GM12892 (cell line): ENCODE measurements at regions not wholly inside any gene's neighbourhood (a gene's known extent, or its start where the extent isn't known, plus 50 kb on each side); places are given as distances from the start of the nearest gene placed in this dataset.

Experiments used
- DNase-seq: peaks from one replicate; pipeline ENCODE4 v3.0.0; 2011; ENCODE audit not compliant: insufficient read length
- FAIRE-seq: peaks from 2 replicates; lab custom pipeline; 2011; peaks lifted over from hg19 to GRCh38; lab: Jason Lieb, UNC
- POLR2A ChIP-seq: IDR thresholded peaks from 2 replicates; pipeline ENCODE4 v1.6.1; 2011; ENCODE audit warnings: low read depth, low read length, control low read depth
- POLR2AphosphoS5 ChIP-seq: IDR thresholded peaks from 2 replicates; pipeline ENCODE4 v1.6.1; 2011; ENCODE audit warnings: low read depth, low read length, control low read depth
- TAF1 ChIP-seq: IDR thresholded peaks from 2 replicates; pipeline ENCODE4 v1.6.1; 2011; ENCODE audit warnings: low read depth, mild to moderate bottlenecking, control low read depth, low read length, borderline replicate concordance

DNA sequence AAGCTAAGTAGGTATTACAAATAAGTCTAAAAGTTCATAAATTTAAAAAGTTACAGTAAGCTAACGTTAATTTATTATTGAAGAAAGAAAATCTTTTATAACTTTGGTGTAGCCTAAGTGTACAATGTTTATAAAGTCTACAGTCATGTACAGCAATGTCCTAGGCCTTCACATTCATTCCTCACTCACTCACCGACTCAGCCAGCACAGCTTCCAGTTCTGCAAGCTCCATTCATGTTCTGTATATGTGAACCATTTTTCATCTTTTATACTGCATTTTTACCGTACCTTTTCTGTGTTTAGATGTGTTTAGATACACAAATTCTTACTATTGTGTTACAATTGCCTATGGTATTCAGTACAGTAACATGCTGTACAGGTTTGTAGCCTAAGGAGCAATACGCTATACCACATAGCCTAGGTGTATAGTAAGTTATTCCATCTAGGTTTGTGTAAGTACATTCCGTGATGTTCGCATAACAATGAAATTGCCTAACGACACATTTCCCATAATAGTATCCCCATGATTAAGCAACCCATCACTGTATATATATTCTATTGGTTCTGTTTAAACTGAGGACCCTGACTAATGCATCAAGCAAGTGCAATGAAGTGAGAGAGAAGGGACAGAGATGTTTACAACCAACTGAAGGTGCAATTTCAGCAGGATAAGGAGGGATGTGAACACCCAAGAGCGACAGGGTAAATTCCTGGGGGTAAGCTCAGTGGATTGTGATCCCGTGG is 88.9 kb upstream of the TRIO start:
- FAIRE-seq (no peak), DNase-seq (no peak)
- TF ChIP-seq TAF1 (no peak), POLR2A (no peak), POLR2AphosphoS5 (no peak)

DNA sequence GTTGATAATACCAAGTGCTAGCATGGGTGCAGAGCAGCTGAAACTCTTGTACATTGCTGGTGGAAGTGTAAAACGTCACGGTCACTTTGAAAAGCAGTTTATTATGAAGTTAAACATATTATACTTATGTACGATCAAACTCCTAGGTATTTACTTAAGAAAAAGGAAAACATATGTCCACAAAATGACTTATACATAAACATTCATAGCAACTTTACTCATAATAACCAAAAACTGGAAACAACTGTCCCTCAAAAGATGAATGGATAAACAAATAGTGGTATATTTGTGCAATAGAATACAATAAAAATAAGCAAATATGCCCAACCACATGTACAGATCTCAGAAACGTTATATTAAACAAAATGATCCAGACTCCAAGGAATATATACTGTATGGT is 92.3 kb upstream of the TRIO start:
- FAIRE-seq (no peak), DNase-seq (no peak)
- no peak for TF ChIP-seq POLR2A
- TF ChIP-seq TAF1 = no peak
- no peak for TF ChIP-seq POLR2AphosphoS5

DNA sequence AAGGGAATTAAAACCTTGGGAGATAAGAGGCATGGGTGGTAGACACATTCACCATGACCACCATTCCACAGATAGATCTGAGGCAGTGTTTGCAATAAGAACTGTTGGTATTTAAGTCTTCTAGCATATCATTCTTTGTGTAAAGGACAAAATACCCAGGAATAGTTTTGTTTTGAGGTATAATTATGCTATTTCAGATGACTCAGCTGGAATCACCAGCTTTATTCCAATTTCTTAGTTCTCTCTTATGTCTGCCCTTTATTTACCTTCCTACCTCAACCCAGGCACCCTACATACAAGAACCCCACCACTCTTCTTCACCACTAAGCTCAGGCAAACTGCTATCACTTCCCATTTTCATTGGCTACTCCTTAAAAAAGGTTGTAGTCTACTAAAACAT is 94.7 kb upstream of the TRIO start:
- DNase-seq = no peak
- TF ChIP-seq POLR2A (no peak), TAF1 (no peak), POLR2AphosphoS5 (no peak)
- no peak for FAIRE-seq

DNA sequence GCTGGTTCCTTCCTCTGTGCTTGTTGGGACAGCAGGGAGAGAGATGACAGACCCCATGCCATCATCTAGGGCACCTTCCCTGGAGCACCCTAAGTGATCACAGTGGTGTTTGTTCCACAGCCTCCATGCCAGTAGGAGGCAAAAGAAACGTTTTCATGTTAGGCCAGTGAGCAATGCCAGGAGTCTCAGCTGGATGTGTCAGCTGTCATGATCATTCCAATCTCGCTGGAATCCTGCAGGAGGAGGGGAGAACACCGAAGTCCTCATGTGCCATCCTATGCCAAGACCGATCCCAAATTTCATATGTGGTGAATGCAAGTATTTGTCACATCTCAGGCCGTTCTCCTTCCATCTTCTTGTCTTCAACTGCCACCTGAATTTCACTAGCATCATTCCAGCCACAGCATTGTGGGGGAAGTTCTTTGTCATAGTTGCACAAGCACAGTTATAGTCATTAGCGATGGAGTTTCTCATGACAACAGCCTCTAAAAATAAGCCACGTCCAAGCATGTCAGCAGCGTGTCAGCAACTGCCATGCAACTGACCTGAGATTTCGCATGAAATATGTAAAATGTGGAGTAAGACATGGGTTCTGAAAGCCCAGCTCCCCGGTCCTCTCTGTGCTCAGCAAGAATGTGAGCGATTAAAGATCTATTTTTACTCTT is 97.2 kb upstream of the DNAH5 start:
- DNase-seq = no peak
- no peak for FAIRE-seq
- TF ChIP-seq POLR2AphosphoS5 = no peak

DNA sequence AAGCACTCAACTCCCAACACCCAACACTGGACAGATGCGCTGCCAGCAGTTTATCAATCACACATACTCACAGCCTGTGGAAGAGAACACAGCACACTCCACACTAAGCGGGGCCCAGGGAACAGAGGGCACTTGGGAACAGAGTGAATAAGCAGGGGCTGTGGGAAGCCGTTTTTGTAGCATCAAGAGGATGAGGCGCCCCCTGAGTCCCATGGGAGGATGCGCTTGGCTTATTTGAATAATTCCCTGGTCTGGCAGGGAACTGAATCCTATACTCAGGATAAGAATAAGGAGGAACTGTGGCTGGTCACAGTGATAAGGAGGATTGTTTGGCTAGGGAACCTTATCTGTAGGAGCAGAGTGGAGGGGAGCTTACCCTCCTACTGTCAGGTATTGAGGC is 96.1 kb upstream of the DNAH5 start:
- FAIRE-seq = no peak
- TF ChIP-seq POLR2AphosphoS5 = no peak
- no peak for DNase-seq

DNA sequence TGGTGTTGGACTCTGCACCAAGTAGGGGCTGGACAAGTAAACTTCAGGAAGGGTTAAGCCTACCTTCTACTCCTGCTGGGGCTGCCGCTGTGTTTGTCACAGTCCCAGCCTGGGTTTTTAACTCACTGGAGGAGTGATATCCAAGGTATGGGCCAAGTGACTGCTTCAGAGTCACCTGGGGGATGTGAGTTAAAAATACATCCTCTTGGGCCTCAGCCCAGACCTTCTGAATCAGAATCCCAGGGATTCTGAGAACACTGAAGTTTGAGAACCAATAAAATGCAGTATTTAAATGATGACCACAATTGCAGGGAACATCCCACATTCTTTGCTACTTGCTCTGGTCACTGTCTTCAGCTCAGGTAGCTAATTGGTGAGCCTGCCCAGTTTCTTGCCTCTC is 95.1 kb upstream of the DNAH5 start:
- no peak for FAIRE-seq

DNA sequence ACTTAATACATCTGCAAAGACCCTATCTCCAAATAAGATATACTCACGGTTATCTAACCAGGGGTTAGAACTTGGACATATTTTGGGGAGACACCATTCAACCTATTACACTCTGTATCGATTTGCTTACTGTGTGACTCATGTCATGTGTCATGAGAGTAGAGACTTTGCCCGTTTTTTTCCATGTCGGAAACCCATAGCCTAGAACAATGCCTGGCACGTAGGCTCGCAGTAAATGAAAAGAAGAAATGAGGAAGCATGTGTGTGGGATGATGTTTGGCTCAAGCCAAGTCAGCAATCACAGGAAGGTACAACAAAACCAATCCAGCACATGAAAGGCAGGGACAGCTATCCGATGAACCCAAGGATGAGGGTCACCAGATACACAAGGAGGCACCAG is 94.6 kb upstream of the DNAH5 start:
- TF ChIP-seq POLR2A = no peak
- no peak for TF ChIP-seq TAF1
- no peak for TF ChIP-seq POLR2AphosphoS5
- FAIRE-seq = no peak

More for the DNA sequence above, 95.1 kb upstream of the DNAH5 start:
- TF ChIP-seq POLR2A = no peak
- no peak for TF ChIP-seq TAF1
- no peak for TF ChIP-seq POLR2AphosphoS5
- DNase-seq = no peak

DNA sequence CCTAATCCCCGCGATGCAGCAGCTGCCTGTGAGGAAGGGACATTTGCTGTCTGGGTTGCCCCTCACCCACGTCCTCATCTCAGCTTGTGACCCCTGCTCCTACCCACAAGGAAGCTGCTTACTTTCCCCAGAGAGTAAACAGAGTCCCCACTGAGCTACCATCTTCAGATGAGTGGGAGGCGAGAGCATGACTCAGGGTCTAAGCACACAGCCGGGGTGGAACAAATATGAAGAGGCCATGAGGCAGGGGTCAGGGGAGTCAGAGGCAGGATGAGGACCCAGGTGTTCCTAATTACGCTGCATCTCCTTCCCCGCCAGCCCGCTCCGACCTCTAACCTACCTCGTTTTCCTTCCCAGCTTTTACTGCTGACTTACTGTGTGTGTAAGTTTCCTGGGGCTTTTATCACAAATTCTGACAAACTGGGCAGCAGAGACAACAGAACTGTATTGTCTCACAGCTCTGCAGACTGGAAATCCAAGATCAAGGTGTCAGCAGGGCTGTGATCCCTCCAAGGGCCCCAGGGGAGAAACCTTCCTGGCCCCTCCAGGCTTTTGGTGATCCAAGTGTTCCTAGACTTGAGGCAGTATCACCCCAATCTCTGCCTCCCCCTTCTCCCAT is 94.0 kb upstream of the DNAH5 start:
- DNase-seq (no peak), FAIRE-seq (no peak)
- TF ChIP-seq TAF1 = no peak
- TF ChIP-seq POLR2A = no peak
- TF ChIP-seq POLR2AphosphoS5 = no peak

More for the DNA sequence above, 94.6 kb upstream of the DNAH5 start:
- DNase-seq = no peak

DNA sequence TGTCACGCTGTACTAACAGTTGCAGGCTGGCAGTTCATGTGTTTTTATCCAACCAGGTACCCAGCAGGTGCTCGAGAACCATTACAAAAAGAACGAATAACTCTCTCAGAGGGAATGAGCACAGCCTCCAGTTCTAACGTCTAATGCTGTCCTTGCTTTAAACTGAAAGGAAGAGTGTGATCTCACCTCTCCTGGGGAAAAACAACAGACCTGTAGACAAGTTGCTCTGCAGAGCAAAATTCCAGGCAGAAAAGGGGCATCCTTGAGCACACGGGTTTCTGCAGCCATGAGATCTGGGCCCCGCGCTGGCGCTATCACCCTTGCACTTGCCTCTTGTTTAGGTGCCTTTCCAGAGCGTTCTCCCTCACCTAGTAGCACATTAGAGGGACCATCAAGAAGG is 92.5 kb upstream of the DNAH5 start:
- FAIRE-seq (no peak), DNase-seq (no peak)
- no peak for TF ChIP-seq TAF1
- TF ChIP-seq POLR2AphosphoS5 = no peak
- TF ChIP-seq POLR2A = no peak

DNA sequence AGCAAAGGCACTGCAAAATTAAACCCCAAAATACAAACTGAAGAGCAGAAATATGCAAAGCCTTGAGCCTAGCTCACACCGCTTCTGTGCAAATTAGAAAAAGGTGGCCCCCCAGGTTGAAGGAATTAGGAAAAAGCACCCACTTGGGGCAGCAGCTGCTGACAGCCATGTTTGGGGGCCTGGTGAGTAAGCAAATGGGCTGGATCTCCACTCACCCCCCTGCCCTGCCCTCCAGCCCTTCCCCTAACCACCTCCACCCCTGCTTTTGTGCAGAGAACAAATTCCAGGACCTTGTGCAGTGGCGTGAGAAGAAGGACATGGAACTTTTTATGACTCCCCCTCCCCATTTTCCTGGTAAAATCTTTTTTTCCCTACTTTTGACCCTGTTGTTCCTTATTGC is 92.0 kb upstream of the DNAH5 start:
- no peak for FAIRE-seq
- no peak for DNase-seq
- TF ChIP-seq TAF1 (no peak), POLR2AphosphoS5 (no peak), POLR2A (no peak)

DNA sequence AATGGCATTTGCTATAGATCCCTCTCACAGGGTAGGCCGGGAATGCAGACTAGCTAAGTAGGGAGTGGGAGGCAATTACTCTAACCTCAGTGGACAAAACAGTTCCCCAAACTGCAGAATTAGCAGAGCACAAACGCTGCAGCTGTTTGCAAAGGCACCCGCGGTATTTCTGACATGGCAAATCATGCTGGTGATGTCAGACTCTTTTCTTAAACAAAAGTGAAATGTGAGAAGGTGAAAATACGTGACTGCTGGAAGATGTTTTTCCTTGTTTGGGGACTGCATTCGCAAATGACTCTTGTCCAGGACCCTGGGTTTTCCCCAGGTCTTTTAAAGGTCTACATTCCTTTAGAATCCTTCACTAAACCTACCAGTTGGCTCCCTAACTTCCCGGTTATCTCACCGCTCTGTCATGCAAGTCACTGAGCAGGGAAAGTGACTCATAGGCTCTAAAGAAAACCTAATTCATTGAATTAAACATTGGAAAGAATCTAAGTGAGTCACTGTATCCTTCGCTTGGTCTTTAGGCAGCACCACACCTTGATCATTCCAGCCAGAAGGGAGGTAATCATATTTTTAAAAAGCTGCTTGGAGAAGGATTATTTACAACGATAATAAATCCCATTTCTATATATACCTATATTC is 91.5 kb upstream of the DNAH5 start:
- no peak for DNase-seq
- no peak for FAIRE-seq

DNA sequence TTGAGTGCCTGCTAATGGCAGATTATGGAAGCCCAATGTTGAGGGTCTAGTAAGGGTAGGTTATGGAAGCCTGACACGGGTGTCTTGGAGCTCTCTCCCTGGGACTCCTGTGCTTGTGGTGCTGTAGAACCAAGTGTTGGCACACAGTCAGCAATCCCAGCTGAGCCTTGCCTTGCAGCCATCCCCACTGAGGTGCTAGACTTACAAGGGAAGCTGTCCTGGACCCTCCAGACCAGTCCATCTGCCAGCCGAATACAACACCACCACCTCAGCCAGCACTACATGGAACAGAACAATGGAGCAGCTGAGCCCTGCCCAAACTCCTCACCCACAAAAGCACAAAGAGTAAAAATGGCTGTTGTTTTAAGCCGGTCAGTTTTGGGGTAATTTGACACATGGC is 90.5 kb upstream of the DNAH5 start:
- no peak for FAIRE-seq
- DNase-seq = no peak

More for the DNA sequence above, 91.5 kb upstream of the DNAH5 start:
- TF ChIP-seq TAF1 (no peak), POLR2AphosphoS5 (no peak), POLR2A (no peak)

More for the DNA sequence above, 90.5 kb upstream of the DNAH5 start:
- TF ChIP-seq TAF1 = no peak
